ENCODE measurements at regions not wholly inside any gene's neighbourhood (a gene's known extent, or its start where the extent isn't known, plus 50 kb on each side); places are given as distances from the start of the nearest gene placed in this dataset.

- CTCF ChIA-PET (ENCODE audit: partially characterized antibody), result interaction anchor here (0.6 to 5.0 kb wide), 45 partner anchors 9 to 843 kb away, joined by 3 to 82 read pairs (median 4); no protein-coding TSS in a partner anchor
- TF ChIP-seq RAD21 (IDR thresholded peaks at IDR 0.05 in 1 of 2, conservative IDR thresholded peaks at IDR 0.05 in 1 of 2; ENCODE audit: low read depth in 2 of 2, low read length in 2 of 2) (no peak), EZH2 (IDR thresholded peaks at IDR 0.05; ENCODE audit: low read depth, low read length, severe bottlenecking) (no peak), CTCF (IDR thresholded peaks at IDR 0.05; ENCODE audit: control extremely low read depth in 1 of 3, insufficient read depth in 1 of 3, low read depth in 1 of 3, low read length in 3 of 3) (no peak), NANOG (IDR thresholded peaks at IDR 0.05; ENCODE audit: insufficient read depth, low read depth, low read length, poor library complexity, severe bottlenecking) (no peak), CREB1 (IDR thresholded peaks at IDR 0.05) (no peak), JUND (IDR thresholded peaks at IDR 0.05; ENCODE audit: low read length) (no peak), PHF8 (conservative IDR thresholded peaks at IDR 0.05; ENCODE audit: low read depth, low read length) (no peak), POLR2A (IDR thresholded peaks at IDR 0.05; ENCODE audit: control extremely low read depth in 1 of 2, low read depth in 2 of 2, low read length in 2 of 2) (no peak), BACH1 (IDR thresholded peaks at IDR 0.05; ENCODE audit: low read length) (no peak)
- TF ChIP-seq, protein P1, sequence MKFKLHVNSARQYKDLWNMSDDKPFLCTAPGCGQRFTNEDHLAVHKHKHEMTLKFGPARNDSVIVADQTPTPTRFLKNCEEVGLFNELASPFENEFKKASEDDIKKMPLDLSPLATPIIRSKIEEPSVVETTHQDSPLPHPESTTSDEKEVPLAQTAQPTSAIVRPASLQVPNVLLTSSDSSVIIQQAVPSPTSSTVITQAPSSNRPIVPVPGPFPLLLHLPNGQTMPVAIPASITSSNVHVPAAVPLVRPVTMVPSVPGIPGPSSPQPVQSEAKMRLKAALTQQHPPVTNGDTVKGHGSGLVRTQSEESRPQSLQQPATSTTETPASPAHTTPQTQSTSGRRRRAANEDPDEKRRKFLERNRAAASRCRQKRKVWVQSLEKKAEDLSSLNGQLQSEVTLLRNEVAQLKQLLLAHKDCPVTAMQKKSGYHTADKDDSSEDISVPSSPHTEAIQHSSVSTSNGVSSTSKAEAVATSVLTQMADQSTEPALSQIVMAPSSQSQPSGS (IDR thresholded peaks at IDR 0.05; ENCODE audit: low read length), result no peak
Measured at GRCh38 chr13:97856304-97856675, 97.2 kb upstream of the IPO5 start.

More at GRCh38 chr13:97856304-97856675, 97.2 kb upstream of the IPO5 start:
- DNase-seq (ENCODE audit: low read depth in 1 of 2, low spot score in 2 of 2) (no peak), FAIRE-seq (no peak)
- no peak overlapping the region for H3K9ac ChIP-seq (replicated peaks in 1 of 4; ENCODE audit: extremely low read depth in 1 of 4, low read depth in 3 of 4, low read length in 3 of 4)
- no peak overlapping the region for H3K56ac ChIP-seq (replicated peaks; ENCODE audit: insufficient read length, low read depth, low read length)
- no peak overlapping the region for H4K5ac ChIP-seq (ENCODE audit: insufficient read length, low read depth, low read length)
- no peak overlapping the region for H2BK15ac ChIP-seq (ENCODE audit: low read length)
- no peak overlapping the region for H3K14ac ChIP-seq (ENCODE audit: insufficient read length)
- H3K4ac ChIP-seq (replicated peaks; ENCODE audit: insufficient read length, low read depth, low read length), result no peak overlapping the region
- H3K23ac ChIP-seq (ENCODE audit: insufficient read length), result no peak overlapping the region
- H4K8ac ChIP-seq (ENCODE audit: extremely low read depth, insufficient read depth, low read length), result no peak overlapping the region
- peaks cover 0 to 2% (median 0%) of the 10 kb centered on the region in 4 experiments; a peak in 2 of 7 replicates for H3K4me1 ChIP-seq (replicated peaks in 1 of 4; ENCODE audit: control insufficient read depth in 3 of 4, insufficient read depth in 4 of 4, low read length in 3 of 4)
- H2BK12ac ChIP-seq (ENCODE audit: low read depth, low read length), result no peak overlapping the region
- H3K18ac ChIP-seq (ENCODE audit: extremely low read depth, low read length), result no peak overlapping the region
- H3K79me2 ChIP-seq (ENCODE audit: control insufficient read depth in 1 of 2, insufficient read depth in 2 of 2, low read length in 2 of 2), result no peaks in the 10 kb centered on the region
- H3K27me3 ChIP-seq (replicated peaks in 1 of 4; ENCODE audit: control insufficient read depth in 3 of 4, extremely low read depth in 1 of 4, insufficient read depth in 3 of 4, low read length in 3 of 4), result no peaks in the 10 kb centered on the region
- no peak overlapping the region for H3K4me3 ChIP-seq (ENCODE audit: extremely low read depth in 1 of 4, insufficient read depth in 2 of 4, low read depth in 3 of 4, low read length in 4 of 4)
- no peak overlapping the region for H2AK5ac ChIP-seq (ENCODE audit: low read depth, low read length)
- H3K9me3 ChIP-seq (ENCODE audit: insufficient read depth in 2 of 2, low read depth in 1 of 2, low read length in 1 of 2), result no peaks in the 10 kb centered on the region
- H3K27ac ChIP-seq (ENCODE audit: low read depth, low read length), result no peak overlapping the region
- 88% methylated on average over 4 of the region's 4 CpGs; no CpG with 5 or more reads in 1 of the 2 experiments for WGBS, 2 experiments (ENCODE audit: extremely low coverage in 1 of 2, insufficient coverage in 1 of 2, insufficient read length in 1 of 2, insufficient replicate concordance in 2 of 2, low coverage in 1 of 2, low lambda C conversion rate in 2 of 2, missing lambda C conversion rate in 1 of 2)
- H3K23me2 ChIP-seq (ENCODE audit: low read depth, low read length), result peaks cover 6% of the 10 kb centered on the region; the same call in 1 of the 2 replicates
- H4K20me1 ChIP-seq (replicated peaks in 1 of 2; ENCODE audit: control insufficient read depth in 1 of 2, insufficient read depth in 2 of 2, low read length in 2 of 2), result peaks cover 0 to 3% of the 10 kb centered on the region in 2 experiments
- no peak overlapping the region for H4K91ac ChIP-seq (replicated peaks; ENCODE audit: insufficient read length, low read length)
- POLR2A ChIA-PET (ENCODE audit: partially characterized antibody), result interaction anchor here (0.6 to 1.2 kb wide), 4 partner anchors 121 to 276 kb away, joined by 3 to 5 read pairs (median 4); no protein-coding TSS in a partner anchor
- H2AFZ ChIP-seq (ENCODE audit: low read length), result 0 out of 2 replicates have a peak overlapping the region, but pooled peaks have one; percentile 4
- H2BK120ac ChIP-seq (replicated peaks; ENCODE audit: low read depth, low read length), result no peak overlapping the region
- H3K79me1 ChIP-seq (ENCODE audit: low read depth, low read length), result no peaks in the 10 kb centered on the region
- no peak overlapping the region for H3K4me2 ChIP-seq (ENCODE audit: insufficient read depth in 1 of 2, low read depth in 2 of 2, low read length in 2 of 2)
- no peaks in the 10 kb centered on the region for H3K36me3 ChIP-seq (ENCODE audit: control insufficient read depth in 2 of 4, insufficient read depth in 4 of 4, low read length in 3 of 4)
- no peak overlapping the region for H2BK20ac ChIP-seq (ENCODE audit: low read length)
- H2BK5ac ChIP-seq (ENCODE audit: low read depth, low read length), result no peak overlapping the region
